ENCODE measurements at regions not wholly inside any gene's neighbourhood (a gene's known extent, or its start where the extent isn't known, plus 50 kb on each side); places are given as distances from the start of the nearest gene placed in this dataset.

DNA sequence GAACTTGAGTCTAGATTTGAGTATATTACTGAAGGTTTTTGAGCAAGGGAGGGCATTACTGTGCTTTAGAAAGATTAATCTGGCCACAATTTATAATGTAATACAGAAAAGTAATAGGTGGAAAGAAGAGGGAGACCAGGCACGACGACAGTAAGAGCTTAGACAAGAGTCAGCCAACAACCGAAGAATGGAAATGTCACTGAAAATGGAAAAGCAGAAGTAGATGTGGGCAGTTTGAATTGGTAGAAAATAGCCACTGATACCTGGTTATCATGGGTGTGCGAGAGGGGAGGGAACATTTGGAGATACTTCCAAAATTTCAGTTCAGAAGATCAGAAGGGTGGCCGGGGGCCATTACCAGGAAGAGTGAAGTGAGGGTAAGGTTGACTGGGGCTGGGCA is 339.1 kb downstream of the UTRN start:
- no peak for DNase-seq
- Mint-ChIP-seq H3K27ac (no peak overlapping the region), H3K27me3 (no peaks in the 10 kb centered on the region), H3K4me1 (peaks cover 21% of the 10 kb centered on the region), H3K9me3 (ENCODE audit: insufficient read depth) (no peaks in the 10 kb centered on the region), H3K4me3 (no peak overlapping the region)
- H3K9me3 ChIP-seq (ENCODE audit: control extremely low read depth in 1 of 3, control insufficient read depth in 2 of 3, insufficient read depth in 1 of 3, low read length in 2 of 3) = no peaks in the 10 kb centered on the region
- no peak overlapping the region for H3K9ac ChIP-seq (ENCODE audit: low read length)
- no peaks in the 10 kb centered on the region for H3K27me3 ChIP-seq (replicated peaks in 1 of 4; ENCODE audit: control extremely low read depth in 1 of 4, control insufficient read depth in 3 of 4, insufficient read depth in 4 of 4, low read length in 3 of 4)
- ChIA-PET CTCF (no interaction called here), POLR2A (no interaction called here)
- no peaks in the 10 kb centered on the region for H3K4me1 ChIP-seq (ENCODE audit: control insufficient read depth in 2 of 2, insufficient read depth in 2 of 2, low read length in 2 of 2)
- WGBS (ENCODE audit: insufficient coverage) = 86% methylated on average over 3 of the region's 5 CpGs
- TF ChIP-seq, protein P1, sequence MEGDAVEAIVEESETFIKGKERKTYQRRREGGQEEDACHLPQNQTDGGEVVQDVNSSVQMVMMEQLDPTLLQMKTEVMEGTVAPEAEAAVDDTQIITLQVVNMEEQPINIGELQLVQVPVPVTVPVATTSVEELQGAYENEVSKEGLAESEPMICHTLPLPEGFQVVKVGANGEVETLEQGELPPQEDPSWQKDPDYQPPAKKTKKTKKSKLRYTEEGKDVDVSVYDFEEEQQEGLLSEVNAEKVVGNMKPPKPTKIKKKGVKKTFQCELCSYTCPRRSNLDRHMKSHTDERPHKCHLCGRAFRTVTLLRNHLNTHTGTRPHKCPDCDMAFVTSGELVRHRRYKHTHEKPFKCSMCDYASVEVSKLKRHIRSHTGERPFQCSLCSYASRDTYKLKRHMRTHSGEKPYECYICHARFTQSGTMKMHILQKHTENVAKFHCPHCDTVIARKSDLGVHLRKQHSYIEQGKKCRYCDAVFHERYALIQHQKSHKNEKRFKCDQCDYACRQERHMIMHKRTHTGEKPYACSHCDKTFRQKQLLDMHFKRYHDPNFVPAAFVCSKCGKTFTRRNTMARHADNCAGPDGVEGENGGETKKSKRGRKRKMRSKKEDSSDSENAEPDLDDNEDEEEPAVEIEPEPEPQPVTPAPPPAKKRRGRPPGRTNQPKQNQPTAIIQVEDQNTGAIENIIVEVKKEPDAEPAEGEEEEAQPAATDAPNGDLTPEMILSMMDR (IDR thresholded peaks at IDR 0.05) = no peak
- no peak for TF ChIP-seq EZH2 (IDR thresholded peaks at IDR 0.05; ENCODE audit: borderline replicate concordance, insufficient read depth, low read depth, low read length, poor library complexity, severe bottlenecking)
- H3K4me3 ChIP-seq (ENCODE audit: control extremely low read depth in 1 of 5, extremely low read depth in 1 of 5, insufficient read depth in 1 of 5, low read depth in 2 of 5, low read length in 4 of 5) = no peak overlapping the region
- ATAC-seq (ENCODE audit: low read depth) = no peak
- peaks cover 2 to 5% of the 10 kb centered on the region in 2 experiments for H3K36me3 ChIP-seq (replicated peaks in 1 of 2; ENCODE audit: control extremely low read depth in 1 of 2, control insufficient read depth in 1 of 2, extremely low read depth in 1 of 2, insufficient read depth in 2 of 2, low read length in 1 of 2)
- no peak overlapping the region for H3K27ac ChIP-seq (ENCODE audit: low read length in 2 of 2)
- H2AFZ ChIP-seq (ENCODE audit: insufficient read depth, low read depth, low read length, poor library complexity, severe bottlenecking) = no peak overlapping the region
- H4K20me1 ChIP-seq (ENCODE audit: control insufficient read depth, insufficient read depth, low read length, poor library complexity, severe bottlenecking) = peaks cover 47% of the 10 kb centered on the region
- peaks cover 32% of the 10 kb centered on the region for H3K79me2 ChIP-seq (ENCODE audit: control insufficient read depth, insufficient read depth, low read length)
- intact Hi-C loops (cut with micrococcal nuclease) = no loop called here
- no peak overlapping the region for H3K4me2 ChIP-seq (replicated peaks; ENCODE audit: low read depth, low read length, poor library complexity, severe bottlenecking)

DNA sequence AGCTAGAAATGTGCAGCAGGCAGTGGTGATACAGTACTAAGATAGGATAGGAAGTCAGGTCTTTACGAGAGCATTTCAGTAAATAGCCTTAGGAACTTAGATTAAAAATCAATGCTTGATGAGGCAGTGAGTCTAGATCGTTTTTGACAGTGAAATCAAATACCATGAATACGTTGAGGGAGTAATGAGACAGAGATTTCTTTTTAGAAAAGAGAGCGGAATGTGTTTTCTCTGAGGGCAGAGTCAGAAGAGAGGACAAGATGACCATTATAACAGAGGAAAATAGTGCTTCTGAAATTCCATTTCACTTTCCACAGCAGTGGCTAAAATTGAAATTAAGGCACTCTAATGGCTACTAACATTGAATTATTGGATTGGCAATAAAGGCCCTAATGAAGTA is 339.6 kb downstream of the UTRN start:
- Mint-ChIP-seq H3K4me3 (no peak overlapping the region), H3K27me3 (no peaks in the 10 kb centered on the region), H3K9me3 (ENCODE audit: insufficient read depth) (no peaks in the 10 kb centered on the region), H3K27ac (no peak overlapping the region), H3K4me1 (peaks cover 23% of the 10 kb centered on the region)
- ATAC-seq (ENCODE audit: low read depth) (no peak), DNase-seq (no peak)
- Histone ChIP-seq H4K20me1 (ENCODE audit: control insufficient read depth, insufficient read depth, low read length, poor library complexity, severe bottlenecking) (peaks cover 52% of the 10 kb centered on the region), H3K9me3 (ENCODE audit: control extremely low read depth in 1 of 3, control insufficient read depth in 2 of 3, insufficient read depth in 1 of 3, low read length in 2 of 3) (peaks cover 0 to 2% (median 0%) of the 10 kb centered on the region in 3 donors), H3K36me3 (replicated peaks in 1 of 2; ENCODE audit: control extremely low read depth in 1 of 2, control insufficient read depth in 1 of 2, extremely low read depth in 1 of 2, insufficient read depth in 2 of 2, low read length in 1 of 2) (peaks cover 2 to 4% of the 10 kb centered on the region in 2 experiments), H3K9ac (ENCODE audit: low read length) (no peak overlapping the region), H3K4me1 (ENCODE audit: control insufficient read depth in 2 of 2, insufficient read depth in 2 of 2, low read length in 2 of 2) (no peaks in the 10 kb centered on the region), H3K27me3 (replicated peaks in 1 of 4; ENCODE audit: control extremely low read depth in 1 of 4, control insufficient read depth in 3 of 4, insufficient read depth in 4 of 4, low read length in 3 of 4) (no peaks in the 10 kb centered on the region), H2AFZ (ENCODE audit: insufficient read depth, low read depth, low read length, poor library complexity, severe bottlenecking) (no peak overlapping the region), H3K4me3 (ENCODE audit: control extremely low read depth in 1 of 5, extremely low read depth in 1 of 5, insufficient read depth in 1 of 5, low read depth in 2 of 5, low read length in 4 of 5) (no peak overlapping the region), H3K4me2 (replicated peaks; ENCODE audit: low read depth, low read length, poor library complexity, severe bottlenecking) (no peak overlapping the region), H3K79me2 (ENCODE audit: control insufficient read depth, insufficient read depth, low read length) (peaks cover 28% of the 10 kb centered on the region), H3K27ac (ENCODE audit: low read length in 2 of 2) (no peak overlapping the region)
- WGBS (ENCODE audit: insufficient coverage) = 100% methylated on average over 1 of the region's 4 CpGs
- TF ChIP-seq, protein P1 (IDR thresholded peaks at IDR 0.05) = no peak
- TF ChIP-seq EZH2 (IDR thresholded peaks at IDR 0.05; ENCODE audit: borderline replicate concordance, insufficient read depth, low read depth, low read length, poor library complexity, severe bottlenecking) = no peak
- intact Hi-C loops (cut with micrococcal nuclease) = no loop called here
- POLR2A ChIA-PET = no interaction called here
- CTCF ChIA-PET = no interaction called here
